Activated naive CD4-positive, alpha-beta T cell treated with anti-CD3 and anti-CD28 coated beads for 36 hours (primary cell): ENCODE measurements at regions not wholly inside any gene's neighbourhood (a gene's known extent, or its start where the extent isn't known, plus 50 kb on each side); places are given as distances from the start of the nearest gene placed in this dataset.

Source experiments
- CTCF ChIA-PET: fragments of 350-600 bp; sonication (Branson Sonifier 250); formaldehyde crosslinking; loops from one replicate; lab custom pipeline; 2021; ENCODE audit warnings: antibody characterized with exemption; lab: Charles Lee
- DNase-seq: peaks from one replicate; pipeline ENCODE4 v3.0.0-alpha.2; 2020
- H3K27ac Mint-ChIP-seq: one replicate; pipeline ENCODE4 v1.8.0; 2021; ENCODE audit warnings: mild to moderate bottlenecking, mixed read lengths
- H3K27me3 Mint-ChIP-seq: one replicate; pipeline ENCODE4 v1.8.0; 2021; ENCODE audit warnings: low read depth, mixed read lengths
- H3K36me3 Mint-ChIP-seq: one replicate; pipeline ENCODE4 v1.8.0; 2021; ENCODE audit warnings: low read depth, mixed read lengths
- H3K4me1 Mint-ChIP-seq: one replicate; pipeline ENCODE4 v1.8.0; 2021; ENCODE audit warnings: low read depth, mixed read lengths
- H3K4me3 Mint-ChIP-seq: one replicate; pipeline ENCODE4 v1.8.0; 2021; ENCODE audit warnings: mild to moderate bottlenecking, moderate library complexity, mixed read lengths
- H3K9me3 Mint-ChIP-seq: one replicate; pipeline ENCODE4 v1.8.0; 2021; ENCODE audit warnings: mixed read lengths
- intact Hi-C: fragments of 100-400 bp; cut with micrococcal nuclease; formaldehyde crosslinking; loops from one replicate; pipeline ENCODE4 v1.15.1; 2023

GRCh38 chr4:124964852-124965496, 252.4 kb upstream of the ANKRD50 start:
- no peak overlapping the region for H3K4me3 Mint-ChIP-seq

GRCh38 chr4:124964251-124964650, 251.7 kb upstream of the ANKRD50 start:
- peaks cover 13% of the 10 kb centered on the region for H3K9me3 Mint-ChIP-seq
- CTCF ChIA-PET, result no interaction called here
- DNase-seq, result no peak
- H3K27me3 Mint-ChIP-seq, result no peaks in the 10 kb centered on the region
- H3K4me1 Mint-ChIP-seq, result no peaks in the 10 kb centered on the region
- no peak overlapping the region for H3K27ac Mint-ChIP-seq
- intact Hi-C loops, result no loop called here
- H3K36me3 Mint-ChIP-seq, result no peaks in the 10 kb centered on the region
- no peak overlapping the region for H3K4me3 Mint-ChIP-seq

More at GRCh38 chr4:124964852-124965496, 252.4 kb upstream of the ANKRD50 start:
- no peak overlapping the region for H3K27ac Mint-ChIP-seq
- DNase-seq, result no peak
- no peaks in the 10 kb centered on the region for H3K36me3 Mint-ChIP-seq
- CTCF ChIA-PET, result no interaction called here
- no peaks in the 10 kb centered on the region for H3K4me1 Mint-ChIP-seq
- H3K9me3 Mint-ChIP-seq, result peaks cover 13% of the 10 kb centered on the region
- intact Hi-C loops, result no loop called here
- no peaks in the 10 kb centered on the region for H3K27me3 Mint-ChIP-seq

DNA sequence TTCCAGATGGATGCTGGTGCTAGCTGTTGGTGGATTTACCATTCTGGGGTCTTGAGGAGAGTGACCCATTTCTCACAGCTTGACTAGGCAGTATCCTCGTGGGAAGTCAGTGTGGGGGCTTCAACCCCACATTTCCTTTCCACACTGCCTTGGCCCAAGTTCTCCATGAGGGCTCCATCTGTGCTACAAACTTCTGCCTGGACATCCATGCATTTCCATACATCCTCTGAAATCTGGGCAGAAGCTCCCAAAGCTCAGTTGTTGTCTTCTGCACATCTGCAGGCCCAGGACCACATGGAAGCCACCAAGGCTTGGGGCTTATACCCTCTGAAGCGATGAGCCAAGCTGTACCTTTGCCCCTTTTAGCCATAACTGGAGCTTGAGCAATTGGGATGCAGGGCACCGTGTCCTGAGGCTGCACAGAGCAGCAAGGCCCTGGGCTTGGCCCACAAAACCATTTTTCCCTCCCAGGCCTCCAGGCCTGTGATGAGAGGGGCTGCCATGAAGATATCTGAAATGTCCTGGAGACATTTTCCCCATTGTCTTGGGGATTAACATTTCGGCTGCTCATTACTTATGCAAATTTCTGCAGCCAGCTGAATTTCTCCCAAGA, 248.7 kb upstream of the ANKRD50 start:
- CTCF ChIA-PET, result no interaction called here

DNA sequence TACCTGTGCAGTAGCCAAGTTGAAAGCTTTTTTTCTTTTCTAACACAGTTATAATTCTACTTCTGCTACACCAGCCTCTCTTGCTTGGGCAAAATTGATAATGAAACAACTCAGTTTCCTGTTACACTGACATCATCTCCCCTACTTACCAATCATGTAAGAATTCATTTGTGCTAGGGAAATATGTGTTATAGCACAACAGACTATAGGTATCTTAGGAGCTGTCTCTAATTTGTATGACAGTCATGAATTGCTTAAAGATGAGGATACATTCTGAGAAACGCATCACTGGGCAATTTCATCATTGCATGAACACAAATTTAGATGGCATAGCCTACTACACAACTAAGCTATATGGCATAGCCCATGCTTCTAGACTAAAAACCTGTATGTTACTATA, 246.3 kb upstream of the ANKRD50 start:
- no peaks in the 10 kb centered on the region for H3K27me3 Mint-ChIP-seq
- DNase-seq, result no peak
- no peaks in the 10 kb centered on the region for H3K4me1 Mint-ChIP-seq
- CTCF ChIA-PET, result interaction anchor here (0.5 kb wide), 1 partner anchor 112 kb away, joined by 3 read pairs; no protein-coding TSS in a partner anchor
- H3K9me3 Mint-ChIP-seq, result peaks cover 13% of the 10 kb centered on the region
- intact Hi-C loops, result no loop called here
- H3K4me3 Mint-ChIP-seq, result no peak overlapping the region
- no peak overlapping the region for H3K27ac Mint-ChIP-seq
- no peaks in the 10 kb centered on the region for H3K36me3 Mint-ChIP-seq

More for the DNA sequence above, 248.7 kb upstream of the ANKRD50 start:
- no peaks in the 10 kb centered on the region for H3K4me1 Mint-ChIP-seq
- H3K36me3 Mint-ChIP-seq, result no peaks in the 10 kb centered on the region
- no peak overlapping the region for H3K4me3 Mint-ChIP-seq
- no peak for DNase-seq
- H3K27ac Mint-ChIP-seq, result no peak overlapping the region
- H3K27me3 Mint-ChIP-seq, result no peaks in the 10 kb centered on the region
- intact Hi-C loops, result no loop called here
- H3K9me3 Mint-ChIP-seq, result peaks cover 13% of the 10 kb centered on the region

- no peaks in the 10 kb centered on the region for H3K27me3 Mint-ChIP-seq
Measured at GRCh38 chr4:124955476-124955875, 242.9 kb upstream of the ANKRD50 start.

DNA sequence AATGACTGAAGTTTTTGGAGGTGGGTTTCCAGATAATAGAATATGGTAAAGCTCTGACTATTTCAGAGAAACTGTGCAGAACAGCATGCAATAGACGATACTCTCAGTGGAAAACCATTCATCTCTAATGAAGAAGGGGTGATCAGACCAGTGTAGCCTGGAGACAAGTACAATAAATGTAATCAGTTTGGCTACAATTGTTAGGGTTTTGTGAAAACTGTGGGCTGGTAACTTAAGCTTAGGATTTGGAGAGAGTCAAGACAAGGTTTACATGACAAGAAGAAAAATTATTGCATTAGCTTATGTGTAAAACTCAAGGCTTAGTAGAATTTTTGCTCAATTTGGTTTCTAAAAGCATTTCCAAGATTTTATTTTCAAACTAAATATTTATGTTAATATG, 241.5 kb upstream of the ANKRD50 start:
- Mint-ChIP-seq H3K9me3 (peaks cover 9% of the 10 kb centered on the region), H3K27ac (no peak overlapping the region), H3K4me1 (no peaks in the 10 kb centered on the region), H3K36me3 (no peaks in the 10 kb centered on the region), H3K27me3 (no peaks in the 10 kb centered on the region), H3K4me3 (no peak overlapping the region)
- intact Hi-C loops, result no loop called here
- CTCF ChIA-PET, result no interaction called here
- DNase-seq, result no peak

More at GRCh38 chr4:124955476-124955875, 242.9 kb upstream of the ANKRD50 start:
- no peaks in the 10 kb centered on the region for H3K4me1 Mint-ChIP-seq
- peaks cover 10% of the 10 kb centered on the region for H3K9me3 Mint-ChIP-seq
- CTCF ChIA-PET, result no interaction called here
- intact Hi-C loops, result no loop called here
- no peak for DNase-seq
- H3K4me3 Mint-ChIP-seq, result no peak overlapping the region
- H3K36me3 Mint-ChIP-seq, result no peaks in the 10 kb centered on the region
- H3K27ac Mint-ChIP-seq, result no peak overlapping the region

GRCh38 chr4:124953486-124953885, 241.0 kb upstream of the ANKRD50 start:
- DNase-seq, result no peak
- intact Hi-C loops, result no loop called here
- no peaks in the 10 kb centered on the region for H3K36me3 Mint-ChIP-seq
- no peak overlapping the region for H3K4me3 Mint-ChIP-seq
- CTCF ChIA-PET, result no interaction called here
- H3K4me1 Mint-ChIP-seq, result no peaks in the 10 kb centered on the region
- H3K27ac Mint-ChIP-seq, result no peak overlapping the region
- peaks cover 9% of the 10 kb centered on the region for H3K9me3 Mint-ChIP-seq
- H3K27me3 Mint-ChIP-seq, result no peaks in the 10 kb centered on the region

DNA sequence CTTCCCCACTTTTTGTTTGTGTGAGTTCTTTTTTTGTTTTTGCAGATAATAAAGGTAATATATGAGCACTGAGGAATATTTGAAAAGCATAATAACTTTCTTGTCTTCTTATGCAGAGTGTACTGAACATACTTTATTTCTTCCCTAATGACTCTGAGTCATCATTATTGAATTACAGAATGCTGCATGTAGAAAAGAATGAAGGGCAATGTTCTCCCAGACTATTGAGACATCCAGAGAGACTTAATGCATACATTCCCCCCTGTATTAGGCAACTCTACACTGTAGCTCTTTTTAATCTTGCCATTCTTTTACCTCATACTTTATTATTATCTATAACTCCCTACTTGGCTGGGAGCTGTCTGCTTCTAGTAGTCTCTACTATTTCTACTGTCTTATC, 240.5 kb upstream of the ANKRD50 start:
- Mint-ChIP-seq H3K4me3 (no peak overlapping the region), H3K36me3 (no peaks in the 10 kb centered on the region), H3K27me3 (no peaks in the 10 kb centered on the region), H3K9me3 (peaks cover 9% of the 10 kb centered on the region), H3K4me1 (no peaks in the 10 kb centered on the region), H3K27ac (no peak overlapping the region)
- intact Hi-C loops, result no loop called here
- CTCF ChIA-PET, result no interaction called here
- no peak for DNase-seq

DNA sequence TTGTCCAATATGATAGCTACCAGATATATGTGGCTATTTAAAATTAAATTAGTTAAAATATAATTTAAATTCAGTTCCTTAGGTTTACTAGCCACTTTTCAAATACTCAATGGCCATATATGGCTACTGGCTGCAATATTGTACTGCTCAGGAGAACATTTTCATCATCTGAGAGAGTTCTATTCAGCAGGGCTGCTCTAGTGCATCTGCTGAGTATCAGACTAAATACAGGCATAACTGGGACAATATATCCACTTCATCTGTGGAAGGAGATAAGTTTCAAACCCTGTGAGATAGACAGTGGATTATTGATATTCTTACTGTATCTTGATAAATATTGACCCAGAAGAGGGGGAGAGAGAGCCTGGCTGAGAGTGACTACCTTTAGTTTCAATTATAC, 240.1 kb upstream of the ANKRD50 start:
- CTCF ChIA-PET, result no interaction called here
- no peak overlapping the region for H3K27ac Mint-ChIP-seq
- intact Hi-C loops, result no loop called here
- H3K36me3 Mint-ChIP-seq, result no peaks in the 10 kb centered on the region
- no peaks in the 10 kb centered on the region for H3K4me1 Mint-ChIP-seq
- no peak for DNase-seq
- no peak overlapping the region for H3K4me3 Mint-ChIP-seq
- H3K27me3 Mint-ChIP-seq, result no peaks in the 10 kb centered on the region
- H3K9me3 Mint-ChIP-seq, result peaks cover 9% of the 10 kb centered on the region

- DNase-seq, result no peak
- intact Hi-C loops, result no loop called here
- CTCF ChIA-PET, result no interaction called here
- no peak overlapping the region for H3K4me3 Mint-ChIP-seq
- no peaks in the 10 kb centered on the region for H3K36me3 Mint-ChIP-seq
- H3K27ac Mint-ChIP-seq, result no peak overlapping the region
- no peaks in the 10 kb centered on the region for H3K4me1 Mint-ChIP-seq
- peaks cover 9% of the 10 kb centered on the region for H3K9me3 Mint-ChIP-seq
- H3K27me3 Mint-ChIP-seq, result no peaks in the 10 kb centered on the region
Measured at GRCh38 chr4:124948976-124949597, 236.6 kb upstream of the ANKRD50 start.

- Mint-ChIP-seq H3K27ac (no peak overlapping the region), H3K36me3 (no peaks in the 10 kb centered on the region), H3K9me3 (peaks cover 9% of the 10 kb centered on the region), H3K4me1 (no peaks in the 10 kb centered on the region), H3K27me3 (no peaks in the 10 kb centered on the region), H3K4me3 (no peak overlapping the region)
- CTCF ChIA-PET, result no interaction called here
- DNase-seq, result no peak
- intact Hi-C loops, result no loop called here
Measured at GRCh38 chr4:124947622-124948265, 235.2 kb upstream of the ANKRD50 start.

DNA sequence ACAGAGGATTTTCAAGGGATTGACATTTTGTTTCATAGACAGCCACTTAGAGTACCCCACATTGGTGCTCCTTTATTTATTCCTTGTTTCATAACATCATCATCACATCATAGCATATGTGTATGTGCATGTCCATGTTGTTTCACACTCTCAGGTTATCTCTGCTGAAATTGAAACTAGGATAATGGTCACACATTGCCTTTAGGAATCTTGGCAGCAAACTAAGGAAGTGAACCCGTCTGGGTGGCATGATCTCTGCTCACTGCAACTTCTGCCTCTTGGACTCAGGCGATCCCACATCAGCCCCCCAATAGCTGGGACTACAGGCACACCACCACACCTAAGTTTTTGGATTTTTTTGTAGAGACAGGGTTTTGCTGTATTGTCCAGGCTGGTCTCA, 234.2 kb upstream of the ANKRD50 start:
- Mint-ChIP-seq H3K4me3 (no peak overlapping the region), H3K27me3 (no peaks in the 10 kb centered on the region), H3K4me1 (no peaks in the 10 kb centered on the region), H3K9me3 (peaks cover 7% of the 10 kb centered on the region), H3K36me3 (no peaks in the 10 kb centered on the region), H3K27ac (no peak overlapping the region)
- DNase-seq, result no peak
- intact Hi-C loops, result no loop called here
- CTCF ChIA-PET, result no interaction called here
